ENCODE measurements at regions not wholly inside any gene's neighbourhood (a gene's known extent, or its start where the extent isn't known, plus 50 kb on each side); places are given as distances from the start of the nearest gene placed in this dataset.

DNA sequence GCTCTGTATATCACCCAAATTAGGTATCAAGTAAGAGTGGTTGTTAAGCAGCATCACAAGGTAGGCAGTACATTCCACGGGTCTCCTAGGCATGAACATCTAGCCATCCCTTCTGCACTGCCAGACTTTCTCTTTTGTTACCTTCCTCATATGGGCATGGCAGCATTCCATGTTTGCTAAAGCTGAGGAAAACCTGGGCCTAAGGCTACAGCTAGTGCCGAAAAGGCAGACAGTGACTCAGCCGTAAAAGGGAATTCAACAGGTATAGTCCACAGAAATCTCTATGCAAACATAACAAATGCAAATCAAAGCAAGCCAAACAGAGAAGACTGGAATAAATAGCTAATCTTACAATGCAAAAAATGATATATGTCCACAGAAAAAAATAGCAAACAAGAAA, 645.4 kb downstream of the ZBBX start:
- Histone ChIP-seq H3K4me2 (ENCODE audit: control insufficient read depth, extremely low read depth, insufficient read depth, low read depth, low read length) (no peak overlapping the region), H3K9me3 (ENCODE audit: control insufficient read depth, low read depth, low read length) (no peaks in the 10 kb centered on the region), H3K4me1 (ENCODE audit: control insufficient read depth, extremely low read depth, insufficient read depth, low read length) (no peaks in the 10 kb centered on the region), H3K79me2 (ENCODE audit: control insufficient read depth, insufficient read depth, low read length) (no peaks in the 10 kb centered on the region), H3K27me3 (ENCODE audit: control insufficient read depth, extremely low read depth, insufficient read depth, low read length) (no peaks in the 10 kb centered on the region), H2AFZ (ENCODE audit: control insufficient read depth, low read length) (no peak overlapping the region), H3K9ac (ENCODE audit: control insufficient read depth, extremely low read depth, insufficient read depth, low read length) (no peak overlapping the region), H4K20me1 (ENCODE audit: control insufficient read depth, extremely low read depth, insufficient read depth, low read length) (no peaks in the 10 kb centered on the region), H3K4me3 (ENCODE audit: control insufficient read depth in 2 of 3, extremely low read depth in 1 of 3, insufficient read depth in 2 of 3, low read depth in 1 of 3, low read length in 3 of 3) (no peak overlapping the region), H3K36me3 (ENCODE audit: control insufficient read depth in 2 of 2, extremely low read depth in 1 of 2, insufficient read depth in 2 of 2, low read length in 2 of 2) (no peaks in the 10 kb centered on the region), H3K9me1 (ENCODE audit: control insufficient read depth, extremely low read depth, insufficient read depth, low read length) (no peaks in the 10 kb centered on the region), H3K27ac (ENCODE audit: control insufficient read depth, insufficient read depth, low read length) (no peak overlapping the region)
- no peak for TF ChIP-seq EZH2 (IDR thresholded peaks at IDR 0.05; ENCODE audit: low read length)
- no peak for TF ChIP-seq CTCF (optimal IDR thresholded peaks at IDR 0.05 in 1 of 3, IDR thresholded peaks at IDR 0.05 in 1 of 3, conservative IDR thresholded peaks at IDR 0.05 in 1 of 3; ENCODE audit: extremely low read depth in 1 of 3, insufficient read depth in 2 of 3, low read length in 3 of 3)
- FAIRE-seq = no peak
- DNase-seq (ENCODE audit: low read depth, low spot score) = no peak
- dilution Hi-C loops (cut with MboI; ENCODE audit: extremely low pct_ligation_motif_present, low sequenced_read_pairs) = no loop called here

- no peak for FAIRE-seq
- Histone ChIP-seq H2AFZ (ENCODE audit: control insufficient read depth, low read length) (no peak overlapping the region), H4K20me1 (ENCODE audit: control insufficient read depth, extremely low read depth, insufficient read depth, low read length) (no peaks in the 10 kb centered on the region), H3K9me1 (ENCODE audit: control insufficient read depth, extremely low read depth, insufficient read depth, low read length) (no peaks in the 10 kb centered on the region), H3K79me2 (ENCODE audit: control insufficient read depth, insufficient read depth, low read length) (no peaks in the 10 kb centered on the region), H3K27me3 (ENCODE audit: control insufficient read depth, extremely low read depth, insufficient read depth, low read length) (no peaks in the 10 kb centered on the region), H3K9me3 (ENCODE audit: control insufficient read depth, low read depth, low read length) (no peaks in the 10 kb centered on the region), H3K36me3 (ENCODE audit: control insufficient read depth in 2 of 2, extremely low read depth in 1 of 2, insufficient read depth in 2 of 2, low read length in 2 of 2) (no peaks in the 10 kb centered on the region), H3K27ac (ENCODE audit: control insufficient read depth, insufficient read depth, low read length) (no peak overlapping the region), H3K4me1 (ENCODE audit: control insufficient read depth, extremely low read depth, insufficient read depth, low read length) (no peaks in the 10 kb centered on the region), H3K4me2 (ENCODE audit: control insufficient read depth, extremely low read depth, insufficient read depth, low read depth, low read length) (no peak overlapping the region), H3K4me3 (ENCODE audit: control insufficient read depth in 2 of 3, extremely low read depth in 1 of 3, insufficient read depth in 2 of 3, low read depth in 1 of 3, low read length in 3 of 3) (no peak overlapping the region), H3K9ac (ENCODE audit: control insufficient read depth, extremely low read depth, insufficient read depth, low read length) (no peak overlapping the region)
- no peak for TF ChIP-seq CTCF (optimal IDR thresholded peaks at IDR 0.05 in 1 of 3, IDR thresholded peaks at IDR 0.05 in 1 of 3, conservative IDR thresholded peaks at IDR 0.05 in 1 of 3; ENCODE audit: extremely low read depth in 1 of 3, insufficient read depth in 2 of 3, low read length in 3 of 3)
- no peak for TF ChIP-seq EZH2 (IDR thresholded peaks at IDR 0.05; ENCODE audit: low read length)
- dilution Hi-C loops (cut with MboI; ENCODE audit: extremely low pct_ligation_motif_present, low sequenced_read_pairs) = no loop called here
- no peak for DNase-seq (ENCODE audit: low read depth, low spot score)
Measured at GRCh38 chr3:166731701-166732100, 648.4 kb downstream of the ZBBX start.

All from keratinocyte (primary cell).